SK-N-DZ (cell line): ENCODE measurements at regions not wholly inside any gene's neighbourhood (a gene's known extent, or its start where the extent isn't known, plus 50 kb on each side); places are given as distances from the start of the nearest gene placed in this dataset.
"Not testable (repeated sequence)": the region's sequence is repeated elsewhere in the genome, so short reads cannot be mapped to it uniquely, and the experiment has no call there.

ENCODE experiments used
- DNase-seq: peaks from one replicate; pipeline ENCODE4 v3.0.0-alpha.2; 2015; ENCODE audit warnings: low spot score

GRCh38 chr5:120146787-120147186, 317.3 kb upstream of the PRR16 start:
- DNase-seq: no peak

GRCh38 chr5:120147911-120148310, 316.2 kb upstream of the PRR16 start:
- DNase-seq: not testable (repeated sequence)

- DNase-seq: peak; percentile 87
Measured at GRCh38 chr5:120150770-120151169, 313.3 kb upstream of the PRR16 start.

- no peak for DNase-seq
Measured at GRCh38 chr5:120151181-120151580, 312.9 kb upstream of the PRR16 start.

GRCh38 chr5:120151825-120152224, 312.3 kb upstream of the PRR16 start:
- peak; percentile 89 for DNase-seq

- no peak for DNase-seq
Measured at GRCh38 chr5:120152472-120152871, 311.6 kb upstream of the PRR16 start.

- no peak for DNase-seq
Measured at GRCh38 chr5:120152931-120153330, 311.2 kb upstream of the PRR16 start.

- no peak for DNase-seq
Measured at GRCh38 chr5:120153551-120153950, 310.5 kb upstream of the PRR16 start.

GRCh38 chr5:120155873-120156272, 308.2 kb upstream of the PRR16 start:
- DNase-seq: no peak

GRCh38 chr5:120158211-120158610, 305.9 kb upstream of the PRR16 start:
- DNase-seq: no peak

GRCh38 chr5:120159155-120159554, 304.9 kb upstream of the PRR16 start:
- DNase-seq: no peak

GRCh38 chr5:120160124-120160895, 303.8 kb upstream of the PRR16 start:
- no peak for DNase-seq

GRCh38 chr5:120162321-120162720, 301.8 kb upstream of the PRR16 start:
- DNase-seq: no peak

GRCh38 chr5:120164037-120164436, 300.1 kb upstream of the PRR16 start:
- peak; percentile 57 for DNase-seq

GRCh38 chr5:120164986-120165385, 299.1 kb upstream of the PRR16 start:
- DNase-seq: no peak

- DNase-seq: no peak
Measured at GRCh38 chr5:120173125-120173524, 291.0 kb upstream of the PRR16 start.

- no peak for DNase-seq
Measured at GRCh38 chr5:120174089-120174488, 290.0 kb upstream of the PRR16 start.

- not testable (repeated sequence) for DNase-seq
Measured at GRCh38 chr5:120181238-120181637, 282.9 kb upstream of the PRR16 start.

GRCh38 chr5:120194650-120195049, 269.4 kb upstream of the PRR16 start:
- not testable (repeated sequence) for DNase-seq

GRCh38 chr5:120199559-120199958, 264.5 kb upstream of the PRR16 start:
- peak; percentile 16 for DNase-seq

- DNase-seq: no peak
Measured at GRCh38 chr5:120207129-120207528, 257.0 kb upstream of the PRR16 start.

- no peak for DNase-seq
Measured at GRCh38 chr5:120217001-120217400, 247.1 kb upstream of the PRR16 start.

GRCh38 chr5:120219988-120220387, 244.1 kb upstream of the PRR16 start:
- DNase-seq: no peak

- no peak for DNase-seq
Measured at GRCh38 chr5:120225524-120225923, 238.6 kb upstream of the PRR16 start.
